H1 (cell line): ENCODE measurements at regions not wholly inside any gene's neighbourhood (a gene's known extent, or its start where the extent isn't known, plus 50 kb on each side); places are given as distances from the start of the nearest gene placed in this dataset.

Experiments used
- CTCF ChIA-PET: fragments of 300-600 bp; sonication (Branson Sonifier 250); formaldehyde crosslinking; loops from one replicate; lab custom pipeline; 2021; ENCODE audit not compliant: partially characterized antibody; lab: Charles Lee
- POLR2A ChIA-PET: fragments of 300-600 bp; sonication (Branson Sonifier 250); formaldehyde crosslinking; loops from one replicate; lab custom pipeline; 2021; ENCODE audit warnings: inconsistent platforms; ENCODE audit not compliant: partially characterized antibody; lab: Charles Lee
- DNase-seq, 2 experiments: peaks; one replicate each; pipeline versions ENCODE4 v3.0.0 to v3.0.0-alpha.2; 2010 to 2022; ENCODE audit warnings: low spot score in 2 of 2, low read depth in 1 of 2, mixed read lengths in 1 of 2
- FAIRE-seq: peaks from 2 replicates; lab custom pipeline; 2011; peaks lifted over from hg19 to GRCh38; lab: Jason Lieb, UNC
- H2AFZ ChIP-seq: 2 replicates; pipeline ENCODE4 v1.8.1; 2012; ENCODE audit warnings: low read length, inconsistent platforms
- H2AK5ac ChIP-seq: 2 replicates; pipeline ENCODE4 v1.6.1; 2013; ENCODE audit warnings: low read depth, low read length
- H2BK120ac ChIP-seq: replicated peaks from 2 replicates; pipeline ENCODE3; 2013; ENCODE audit warnings: low read depth, low read length, inconsistent platforms
- H2BK12ac ChIP-seq: 2 replicates; pipeline ENCODE4 v1.6.1; 2013; ENCODE audit warnings: low read depth, low read length
- H2BK15ac ChIP-seq: 2 replicates; pipeline ENCODE4 v1.6.1; 2013; ENCODE audit warnings: low read length
- H2BK20ac ChIP-seq: 2 replicates; pipeline ENCODE4 v1.6.1; 2013; ENCODE audit warnings: low read length
- H2BK5ac ChIP-seq: 2 replicates; pipeline ENCODE4 v1.6.1; 2013; ENCODE audit warnings: low read depth, low read length
- H3K14ac ChIP-seq: 2 replicates; pipeline ENCODE4 v1.6.1; 2013; ENCODE audit warnings: inconsistent platforms; ENCODE audit not compliant: insufficient read length
- H3K18ac ChIP-seq: 2 replicates; pipeline ENCODE4 v1.6.1; 2013; ENCODE audit warnings: low read length; ENCODE audit errors: extremely low read depth
- H3K23ac ChIP-seq: 2 replicates; pipeline ENCODE4 v1.6.1; 2013; ENCODE audit warnings: inconsistent platforms; ENCODE audit not compliant: insufficient read length
- H3K23me2 ChIP-seq: 2 replicates; pipeline ENCODE4 v1.6.1; 2013; ENCODE audit warnings: low read depth, low read length
- H3K27ac ChIP-seq: 2 replicates; pipeline ENCODE4 v1.6.1; 2011; ENCODE audit warnings: low read depth, low read length, inconsistent platforms
- H3K27me3 ChIP-seq, 4 experiments: replicated peaks in 1 of 4; 1 replicate in 1 of 4; 2 replicates in 3 of 4; pipeline versions ENCODE4 v1.6.1 to v1.8.1; 2011 to 2013; ENCODE audit warnings: low read length in 3 of 4, mild to moderate bottlenecking in 3 of 4, inconsistent platforms in 2 of 4, mixed read lengths in 2 of 4, moderate library complexity in 1 of 4; ENCODE audit not compliant: control insufficient read depth in 3 of 4, insufficient read depth in 3 of 4; ENCODE audit errors: extremely low read depth in 1 of 4
- H3K36me3 ChIP-seq, 4 experiments: 2 replicates each; pipeline versions ENCODE4 v1.6.1 to v1.8.1; 2011 to 2013; ENCODE audit warnings: mild to moderate bottlenecking in 4 of 4, low read length in 3 of 4, moderate library complexity in 2 of 4, control low read depth in 1 of 4, inconsistent platforms in 1 of 4; ENCODE audit not compliant: insufficient read depth in 4 of 4, control insufficient read depth in 2 of 4
- H3K4ac ChIP-seq: replicated peaks from 2 replicates; pipeline ENCODE3; 2013; ENCODE audit warnings: low read length, low read depth, mixed read lengths, inconsistent platforms; ENCODE audit not compliant: insufficient read length
- H3K4me1 ChIP-seq, 4 experiments: replicated peaks in 1 of 4; 1 replicate in 1 of 4; 2 replicates in 3 of 4; pipeline versions ENCODE4 v1.6.1 to v1.8.1; 2011 to 2013; ENCODE audit warnings: low read length in 3 of 4, inconsistent platforms in 2 of 4, mixed read lengths in 1 of 4; ENCODE audit not compliant: insufficient read depth in 4 of 4, control insufficient read depth in 3 of 4
- H3K4me2 ChIP-seq, 2 experiments: 2 replicates each; pipeline versions ENCODE4 v1.6.1 to v1.8.1; 2011 to 2013; ENCODE audit warnings: low read depth in 2 of 2, low read length in 2 of 2, control low read depth in 1 of 2, inconsistent platforms in 1 of 2, mild to moderate bottlenecking in 1 of 2; ENCODE audit not compliant: insufficient read depth in 1 of 2
- H3K4me3 ChIP-seq, 4 experiments: fragments of 200-600, 300-600 bp in 1 of 4; sonication (generic), shearing (Covaris generic), sonication (Bioruptor Twin) in 1 of 4; 2 replicates each; pipeline versions ENCODE4 v1.5.1 to v1.8.1; 2011 to 2016; ENCODE audit warnings: low read length in 4 of 4, low read depth in 3 of 4, control low read depth in 2 of 4, inconsistent platforms in 2 of 4, mild to moderate bottlenecking in 2 of 4, mixed read lengths in 1 of 4, moderate library complexity in 1 of 4; ENCODE audit not compliant: insufficient read depth in 2 of 4; ENCODE audit errors: extremely low read depth in 1 of 4
- H3K56ac ChIP-seq: replicated peaks from 2 replicates; pipeline ENCODE3; 2013; ENCODE audit warnings: low read depth, mild to moderate bottlenecking, mixed read lengths, low read length, inconsistent platforms; ENCODE audit not compliant: insufficient read length
- H3K79me1 ChIP-seq: 2 replicates; pipeline ENCODE4 v1.6.1; 2013; ENCODE audit warnings: low read depth, low read length, control low read depth
- H3K79me2 ChIP-seq, 2 experiments: 2 replicates each; pipeline versions ENCODE4 v1.6.1 to v1.8.1; 2012 to 2013; ENCODE audit warnings: low read length in 2 of 2, mild to moderate bottlenecking in 2 of 2, inconsistent platforms in 1 of 2; ENCODE audit not compliant: insufficient read depth in 2 of 2, control insufficient read depth in 1 of 2
- H3K9ac ChIP-seq, 4 experiments: replicated peaks in 1 of 4; 1 replicate in 1 of 4; 2 replicates in 3 of 4; pipeline versions ENCODE4 v1.6.1 to v1.8.1; 2011 to 2013; ENCODE audit warnings: low read depth in 3 of 4, low read length in 3 of 4, control low read depth in 2 of 4, mild to moderate bottlenecking in 2 of 4, moderate library complexity in 2 of 4, inconsistent platforms in 1 of 4; ENCODE audit errors: extremely low read depth in 1 of 4
- H3K9me3 ChIP-seq, 2 experiments: 2 replicates each; pipeline versions ENCODE4 v1.6.1 to v1.8.1; 2012 to 2013; ENCODE audit warnings: mild to moderate bottlenecking in 2 of 2, moderate library complexity in 2 of 2, control low read depth in 1 of 2, inconsistent platforms in 1 of 2, low read depth in 1 of 2, low read length in 1 of 2, mixed read lengths in 1 of 2; ENCODE audit not compliant: insufficient read depth in 2 of 2
- H4K20me1 ChIP-seq, 2 experiments: replicated peaks in 1 of 2; 2 replicates each; pipeline versions ENCODE3 to v1.8.1; 2011 to 2013; ENCODE audit warnings: inconsistent platforms in 2 of 2, low read length in 2 of 2, mild to moderate bottlenecking in 1 of 2; ENCODE audit not compliant: insufficient read depth in 2 of 2, control insufficient read depth in 1 of 2
- H4K5ac ChIP-seq: 2 replicates; pipeline ENCODE4 v1.6.1; 2013; ENCODE audit warnings: low read length, low read depth, mixed read lengths, inconsistent platforms; ENCODE audit not compliant: insufficient read length
- H4K8ac ChIP-seq: 2 replicates; pipeline ENCODE4 v1.8.0; 2013; ENCODE audit warnings: mild to moderate bottlenecking, moderate library complexity, low read length, inconsistent platforms; ENCODE audit not compliant: insufficient read depth; ENCODE audit errors: extremely low read depth
- H4K91ac ChIP-seq: replicated peaks from 2 replicates; pipeline ENCODE3; 2013; ENCODE audit warnings: low read length, mixed read lengths, inconsistent platforms; ENCODE audit not compliant: insufficient read length
- POLR2A ChIP-seq, 2 experiments: IDR thresholded peaks; 1 replicate in 1 of 2; 2 replicates in 1 of 2; pipeline ENCODE4 v1.6.1; 2011; ENCODE audit warnings: low read depth in 2 of 2, low read length in 2 of 2, mild to moderate bottlenecking in 2 of 2; ENCODE audit errors: control extremely low read depth in 1 of 2
- POU5F1 ChIP-seq: IDR thresholded peaks from 2 replicates; pipeline ENCODE4 v1.6.1; 2011; ENCODE audit warnings: low read depth, mild to moderate bottlenecking, low read length, moderate library complexity
- RAD21 ChIP-seq, 2 experiments: IDR thresholded peaks in 1 of 2; conservative IDR thresholded peaks in 1 of 2; 2 replicates each; pipeline ENCODE4 v1.6.1; 2011; ENCODE audit warnings: low read depth in 2 of 2, low read length in 2 of 2, improper control_type of control experiment in 1 of 2, inconsistent platforms in 1 of 2, mild to moderate bottlenecking in 1 of 2, moderate library complexity in 1 of 2
- whole genome bisulfite sequencing, 2 experiments: shearing (Covaris generic) in 1 of 2; methylation state at CpG; one replicate each; pipeline versions ENCODE4 v1.1.6 to v1.1.7; 2013 to 2015; ENCODE audit warnings: low lambda C conversion rate in 2 of 2, mixed read lengths in 2 of 2, inconsistent platforms in 1 of 2, low coverage in 1 of 2, missing lambda C conversion rate in 1 of 2; ENCODE audit not compliant: insufficient replicate concordance in 2 of 2, insufficient coverage in 1 of 2, insufficient read length in 1 of 2; ENCODE audit errors: extremely low coverage in 1 of 2, missing lambda C conversion rate in 1 of 2; 5-methylcytosine and 5-hydroxymethylcytosine counted together

DNA sequence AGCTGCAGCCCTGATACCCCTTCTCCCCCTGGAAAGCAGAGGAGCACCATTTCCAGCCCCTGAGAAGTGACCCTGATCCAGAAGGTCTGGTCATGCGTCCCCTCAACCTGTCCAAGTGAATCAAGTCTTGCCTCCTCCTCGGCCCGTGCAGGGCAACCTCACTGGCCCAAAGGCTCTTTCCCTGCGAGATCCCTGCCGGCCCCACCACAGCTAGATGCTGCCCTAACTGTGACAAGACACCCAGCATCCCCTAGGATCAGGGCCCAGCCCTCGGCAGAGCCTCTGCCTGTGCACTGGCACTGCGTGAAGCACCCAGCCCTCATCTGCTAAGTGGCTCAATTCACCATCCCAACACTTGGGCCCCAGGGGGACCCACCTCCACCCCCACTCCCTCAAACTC is 155.1 kb downstream of the NUP210 start:
- H4K5ac ChIP-seq = no peak overlapping the region
- H3K4me1 ChIP-seq = no peaks in the 10 kb centered on the region; a peak in 2 of 7 replicates
- CTCF ChIA-PET = interaction anchor here (0.6 to 2.7 kb wide), 4 partner anchors 9 to 72 kb away, joined by 3 to 9 read pairs (median 6); no protein-coding TSS in a partner anchor
- no peak overlapping the region for H2AK5ac ChIP-seq
- no peak overlapping the region; the same call in 1 of the 2 replicates for H3K18ac ChIP-seq
- no peak overlapping the region for H2BK5ac ChIP-seq
- FAIRE-seq = no peak
- H2BK12ac ChIP-seq = no peak overlapping the region
- H4K8ac ChIP-seq = peak overlapping the region; percentile 28; the same call in 1 of the 2 replicates
- 96% methylated on average over 6 of the region's 7 CpGs; no CpG with 5 or more reads in 1 of the 2 experiments for WGBS, 2 experiments
- no peaks in the 10 kb centered on the region for H3K79me2 ChIP-seq
- DNase-seq = no peak
- no peak overlapping the region for H3K56ac ChIP-seq
- no peak overlapping the region for H2BK15ac ChIP-seq
- H3K79me1 ChIP-seq = no peaks in the 10 kb centered on the region
- no peak overlapping the region for H3K4ac ChIP-seq
- H3K4me2 ChIP-seq = no peak overlapping the region
- H4K20me1 ChIP-seq = peaks cover 0 to 1% of the 10 kb centered on the region in 2 experiments
- H3K4me3 ChIP-seq = no peak overlapping the region
- no peak overlapping the region for H4K91ac ChIP-seq
- POLR2A ChIA-PET = no interaction called here
- H3K36me3 ChIP-seq = no peaks in the 10 kb centered on the region
- H3K14ac ChIP-seq = no peak overlapping the region
- H3K27me3 ChIP-seq = no peaks in the 10 kb centered on the region
- no peaks in the 10 kb centered on the region for H3K23me2 ChIP-seq
- no peak overlapping the region for H2BK20ac ChIP-seq
- H2BK120ac ChIP-seq = no peak overlapping the region
- H3K23ac ChIP-seq = no peak overlapping the region
- no peak overlapping the region for H3K9ac ChIP-seq
- H2AFZ ChIP-seq = no peak overlapping the region
- H3K9me3 ChIP-seq = no peaks in the 10 kb centered on the region
- H3K27ac ChIP-seq = no peak overlapping the region
- TF ChIP-seq POU5F1 (no peak), RAD21 (IDR thresholded peaks at IDR 0.05 in 1 of 2, conservative IDR thresholded peaks at IDR 0.05 in 1 of 2; ENCODE audit: low read depth in 2 of 2, low read length in 2 of 2) (no peak), POLR2A (IDR thresholded peaks at IDR 0.05; ENCODE audit: control extremely low read depth in 1 of 2, low read depth in 2 of 2, low read length in 2 of 2) (no peak)
